GM19238 (cell line): ENCODE measurements at regions not wholly inside any gene's neighbourhood (a gene's known extent, or its start where the extent isn't known, plus 50 kb on each side); places are given as distances from the start of the nearest gene placed in this dataset.

Experiments
- DNase-seq: peaks from one replicate; pipeline ENCODE4 v3.0.0; 2011; ENCODE audit warnings: low spot score; ENCODE audit not compliant: insufficient read length

- no peak for DNase-seq
Measured at GRCh38 chr6:4591218-4591617, 185.0 kb upstream of the CDYL start.

DNA sequence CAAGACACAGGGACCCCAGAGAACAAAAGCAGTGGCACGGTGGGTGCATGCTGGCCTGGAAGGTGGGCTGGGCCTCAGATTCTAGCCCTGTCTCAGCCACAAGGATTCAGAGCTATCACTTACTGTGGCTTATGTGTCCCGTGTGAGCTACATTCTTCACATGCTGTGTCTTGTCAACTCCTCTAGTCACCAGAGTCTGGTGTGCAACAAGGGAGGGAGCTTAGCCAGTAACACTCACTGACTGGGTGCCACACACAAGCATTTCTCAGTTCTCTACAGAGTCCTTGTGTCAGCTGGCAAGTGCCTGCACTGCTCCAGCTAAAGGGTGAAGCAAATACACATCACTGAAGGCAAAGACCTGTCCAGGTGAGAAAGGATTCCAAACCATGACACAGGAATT lies 186.9 kb upstream of the CDYL start:
- no peak for DNase-seq

DNA sequence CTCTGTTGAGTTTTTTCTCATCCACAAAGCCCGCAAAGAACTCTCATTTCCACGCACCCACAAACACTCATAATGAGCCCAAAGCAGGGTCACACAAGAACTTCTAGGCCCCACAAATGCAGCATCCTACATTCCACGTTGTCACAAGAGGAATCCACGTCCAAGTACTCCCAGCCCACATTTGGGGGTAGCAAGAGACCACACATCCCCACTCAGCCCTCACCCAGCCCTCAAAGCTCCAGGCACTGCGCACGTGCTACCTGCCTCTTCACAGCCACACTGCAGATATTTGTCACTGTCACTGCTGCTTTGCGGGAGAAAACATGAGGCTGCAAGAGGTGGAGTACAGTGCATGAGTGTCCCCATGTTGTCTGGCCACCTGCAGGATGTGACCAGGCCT lies 187.6 kb upstream of the CDYL start:
- no peak for DNase-seq

DNA sequence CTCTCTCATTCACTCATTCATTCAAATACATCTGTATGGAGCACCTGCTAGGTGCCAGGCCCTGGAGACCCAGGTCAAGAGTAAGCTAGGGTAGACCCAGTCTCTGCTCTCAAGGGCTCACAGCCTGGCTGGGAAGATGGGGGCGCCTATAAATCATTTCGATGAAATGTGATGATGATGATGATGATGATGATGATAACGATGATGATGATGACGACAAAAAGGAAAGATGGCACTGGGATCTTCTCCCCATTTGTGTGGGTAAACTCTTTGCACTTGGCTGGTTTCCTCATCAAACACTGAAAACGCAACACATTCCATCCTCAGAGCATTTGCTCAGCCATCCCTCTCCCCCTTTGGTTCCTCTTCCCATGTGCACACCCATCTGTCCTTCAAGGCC lies 188.0 kb upstream of the CDYL start:
- no peak for DNase-seq

DNA sequence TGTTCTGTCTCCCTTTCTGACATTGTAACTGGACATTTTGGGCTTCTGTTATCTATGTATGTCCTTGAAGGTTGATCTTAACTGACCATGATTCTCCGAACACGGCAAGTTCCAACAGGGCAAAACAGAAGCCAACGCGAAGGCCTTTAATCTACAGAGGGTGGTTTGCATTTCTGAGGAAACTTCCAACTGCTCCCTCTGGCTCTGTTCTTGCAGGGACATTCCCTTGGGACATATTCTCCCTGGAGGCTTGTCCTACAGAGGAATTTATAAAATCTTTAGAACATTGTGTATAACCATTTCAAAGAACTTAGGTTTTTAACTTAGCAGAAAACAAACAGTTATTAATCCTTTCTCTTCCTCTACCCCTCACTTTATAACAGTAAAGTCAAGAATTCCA lies 189.0 kb upstream of the CDYL start:
- DNase-seq: no peak

DNA sequence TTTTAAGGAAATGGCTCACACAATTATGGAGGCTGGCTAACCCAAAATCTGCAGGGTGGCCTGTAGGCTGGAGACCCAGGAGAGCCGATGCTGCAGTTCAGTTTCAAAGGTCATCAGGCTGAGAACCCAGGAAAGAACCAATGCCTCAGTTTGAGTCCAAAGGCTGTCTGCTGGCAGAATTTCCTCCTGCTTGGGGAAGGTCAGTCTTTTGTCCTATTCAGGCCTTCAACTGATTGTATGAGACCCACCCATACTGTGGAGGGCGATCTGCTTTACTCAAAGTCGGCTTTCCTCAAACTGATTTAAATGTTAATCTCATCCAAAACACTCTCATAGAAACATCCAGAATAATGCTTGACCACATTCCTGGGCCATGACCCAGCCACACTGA lies 189.7 kb upstream of the CDYL start:
- no peak for DNase-seq

DNA sequence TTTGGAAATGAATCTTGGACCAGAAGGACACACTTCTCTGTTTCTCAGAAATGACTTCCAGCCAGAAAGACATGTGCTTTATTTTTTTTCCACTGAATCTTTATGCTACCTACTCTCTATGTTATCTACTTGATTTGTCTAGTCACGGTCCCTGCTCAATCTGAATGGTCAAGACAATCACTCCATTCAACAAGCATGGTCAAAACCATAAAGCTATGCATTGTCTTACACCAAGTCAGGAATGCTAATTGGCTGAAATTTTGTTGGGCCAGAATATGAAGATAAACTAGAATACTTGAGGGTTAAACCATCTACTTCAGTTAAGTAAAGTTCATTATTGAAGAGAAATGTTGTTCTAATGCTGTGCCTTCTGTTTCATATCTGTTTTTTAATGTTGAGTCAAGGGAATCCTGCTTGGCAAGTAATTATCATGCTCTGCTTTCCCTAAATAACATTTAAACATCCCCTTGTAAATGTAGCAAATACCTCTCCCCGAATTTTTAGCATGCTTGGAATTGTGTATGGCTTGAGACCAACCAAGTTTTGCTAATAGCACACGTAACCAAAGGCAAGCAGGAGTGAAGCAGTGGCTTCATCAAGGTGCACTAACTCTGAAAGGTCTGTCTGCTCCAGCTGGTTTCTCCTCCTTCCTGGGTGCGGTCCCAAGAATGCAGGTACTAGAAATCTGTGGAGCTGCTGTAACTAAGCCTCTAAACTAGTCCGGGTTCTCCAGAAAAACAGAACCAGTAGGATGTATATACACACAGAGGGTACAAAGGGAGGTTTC lies 190.3 kb upstream of the CDYL start:
- DNase-seq: no peak

GRCh38 chr6:4584801-4585200 lies 191.4 kb upstream of the CDYL start:
- no peak for DNase-seq

GRCh38 chr6:4582506-4583417 lies 193.4 kb upstream of the CDYL start:
- no peak for DNase-seq

DNA sequence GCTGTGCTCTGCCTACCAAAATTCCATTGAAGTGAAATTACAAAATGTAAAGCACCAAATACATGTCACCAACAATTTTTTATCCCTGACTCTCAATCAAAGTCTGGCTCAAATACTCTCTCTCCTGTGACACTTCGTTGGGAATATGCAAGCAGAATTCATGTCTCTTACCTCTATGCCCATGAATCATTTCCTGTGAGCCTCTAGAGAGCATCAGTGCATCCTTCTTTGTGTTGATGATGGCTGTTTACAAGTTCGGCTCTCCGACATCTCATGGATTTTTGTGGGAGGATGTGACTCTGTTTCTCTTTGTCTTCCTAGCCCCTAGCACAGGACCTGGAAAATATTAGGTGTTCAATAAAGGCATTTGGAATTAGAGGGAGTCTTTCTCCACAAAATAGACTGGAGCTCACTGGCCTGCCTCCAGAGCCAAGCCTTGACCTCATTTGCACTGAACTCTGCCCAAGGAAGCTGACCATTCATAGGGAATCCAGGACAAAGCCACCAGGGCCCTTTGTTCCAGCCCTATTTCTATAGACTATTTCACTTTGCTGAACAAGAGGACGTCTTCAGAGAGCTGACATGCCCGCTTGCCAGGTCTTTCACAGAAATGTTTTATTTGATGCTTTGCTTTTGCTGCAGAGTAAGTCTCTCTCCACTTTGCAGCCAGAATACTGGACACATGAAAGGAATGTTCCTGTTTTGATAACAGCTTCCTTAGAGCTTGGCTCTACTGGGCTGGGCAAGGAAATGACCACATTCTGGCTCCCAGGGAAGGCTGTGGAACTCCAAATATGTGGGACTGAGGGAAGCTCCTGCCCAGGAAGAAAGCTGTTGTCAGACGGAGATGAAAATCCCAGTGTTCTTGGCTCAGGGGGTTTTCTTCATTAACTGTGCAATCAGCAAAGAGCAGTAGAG lies 194.5 kb upstream of the CDYL start:
- DNase-seq: no peak

- DNase-seq: no peak
Measured at GRCh38 chr6:4580361-4580760, 195.8 kb upstream of the CDYL start.

- DNase-seq: no peak
Measured at GRCh38 chr6:4577406-4577805, 198.8 kb upstream of the CDYL start.

DNA sequence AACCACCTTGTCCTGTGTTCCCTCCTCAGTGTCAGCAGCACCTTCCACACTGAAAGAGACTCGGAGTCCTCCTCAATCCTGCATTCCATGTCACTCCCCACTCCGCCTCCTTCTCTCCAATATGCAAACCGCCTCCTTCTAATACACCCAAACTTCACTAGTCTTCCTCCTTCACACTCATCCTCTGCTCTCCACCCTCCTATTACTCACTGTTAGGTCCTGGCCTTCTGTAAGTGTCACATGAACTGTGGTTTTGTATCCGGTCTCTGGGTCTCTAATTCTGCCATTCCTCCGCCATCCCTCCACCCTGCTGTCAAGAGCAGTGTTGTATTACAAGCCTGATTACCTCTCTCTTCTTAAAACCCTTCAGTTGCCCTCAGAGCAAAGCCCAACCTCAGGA lies 200.5 kb upstream of the CDYL start:
- DNase-seq: no peak

- no peak for DNase-seq
Measured at GRCh38 chr6:4574007-4574406, 202.2 kb upstream of the CDYL start.

DNA sequence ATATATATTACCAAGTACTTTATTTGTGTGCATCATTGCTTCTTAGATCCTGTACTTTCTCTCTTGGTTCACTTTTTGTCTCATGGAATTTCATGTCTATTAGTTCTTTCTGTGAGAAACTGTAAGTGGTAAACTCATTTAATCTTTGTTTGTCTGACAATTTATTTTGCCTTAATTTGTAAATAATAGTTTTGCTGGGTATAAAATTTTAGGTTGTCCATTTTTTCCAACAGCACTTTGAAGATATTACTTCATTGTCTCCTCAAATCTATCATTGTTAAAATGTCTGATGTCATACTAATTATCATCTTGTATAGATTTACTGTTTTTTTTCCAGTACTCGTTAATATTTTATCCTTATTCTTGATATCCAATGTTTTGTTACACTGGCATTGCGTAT lies 205.2 kb upstream of the CDYL start:
- DNase-seq: no peak

DNA sequence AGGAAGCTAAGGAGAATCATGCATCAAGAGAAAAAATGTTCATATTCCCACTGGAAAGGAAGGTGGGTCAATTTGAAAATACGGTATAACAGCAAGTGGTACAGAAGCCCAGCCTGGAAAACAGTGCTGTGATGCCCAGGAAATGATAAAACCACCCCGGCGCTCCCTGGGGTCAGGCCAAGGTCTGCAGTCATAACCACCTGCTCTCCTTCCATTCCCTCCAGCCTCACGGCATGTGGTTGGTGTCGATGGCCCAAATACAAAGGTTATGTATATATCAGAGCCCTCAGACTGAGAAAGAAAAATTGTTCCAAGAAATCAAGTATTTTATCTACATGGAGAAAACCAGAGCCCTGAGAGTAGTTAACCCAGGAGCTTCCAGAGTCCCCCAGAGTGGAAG lies 208.1 kb upstream of the CDYL start:
- DNase-seq: no peak

GRCh38 chr6:4567141-4567540 lies 209.1 kb upstream of the CDYL start:
- DNase-seq: no peak

DNA sequence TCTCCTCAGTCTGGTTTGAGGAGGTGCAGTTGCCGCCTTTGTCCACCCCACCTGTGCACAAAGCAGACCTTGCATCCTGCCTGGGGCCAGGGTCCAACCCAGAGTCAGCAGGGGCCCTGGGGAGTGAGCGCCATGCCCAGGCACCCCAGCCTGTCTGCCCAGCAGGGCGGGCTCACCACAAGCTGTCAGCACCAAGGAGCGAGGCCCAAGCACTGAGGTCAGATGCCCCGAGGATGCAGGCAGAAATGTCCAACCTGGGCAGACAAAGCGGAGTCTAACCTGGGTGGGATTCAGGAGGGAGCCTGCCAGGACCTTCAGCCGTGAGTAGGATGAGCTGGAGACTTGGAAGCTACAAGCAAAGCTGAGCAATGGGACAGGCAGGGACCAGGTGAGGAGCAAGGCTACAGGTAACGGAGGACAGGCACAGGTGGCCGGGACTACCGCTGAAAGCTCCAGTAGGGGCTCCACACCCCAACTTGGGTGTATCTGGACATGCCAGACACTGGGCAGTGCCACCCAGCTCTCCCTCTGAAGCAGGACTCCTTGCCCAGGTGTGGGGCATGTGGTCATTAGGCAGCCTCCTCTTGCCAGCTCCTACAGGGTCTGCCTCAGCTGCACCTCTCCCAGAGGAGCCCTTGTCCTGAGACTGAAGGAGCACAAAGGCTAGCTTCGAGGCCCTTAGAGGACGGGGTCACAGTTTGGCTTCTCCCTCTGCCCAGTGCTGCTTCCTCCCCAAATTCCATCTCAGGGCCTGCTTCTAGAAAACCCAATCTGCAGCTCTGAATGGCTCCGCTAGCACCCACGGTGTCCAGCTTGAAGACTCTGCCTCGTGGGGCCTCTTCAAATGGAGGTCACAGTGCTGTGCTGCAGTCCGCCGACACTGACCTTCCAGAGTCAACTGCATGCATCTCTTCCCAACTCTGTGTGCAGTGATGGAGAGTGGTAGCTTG lies 210.6 kb upstream of the CDYL start:
- no peak for DNase-seq

DNA sequence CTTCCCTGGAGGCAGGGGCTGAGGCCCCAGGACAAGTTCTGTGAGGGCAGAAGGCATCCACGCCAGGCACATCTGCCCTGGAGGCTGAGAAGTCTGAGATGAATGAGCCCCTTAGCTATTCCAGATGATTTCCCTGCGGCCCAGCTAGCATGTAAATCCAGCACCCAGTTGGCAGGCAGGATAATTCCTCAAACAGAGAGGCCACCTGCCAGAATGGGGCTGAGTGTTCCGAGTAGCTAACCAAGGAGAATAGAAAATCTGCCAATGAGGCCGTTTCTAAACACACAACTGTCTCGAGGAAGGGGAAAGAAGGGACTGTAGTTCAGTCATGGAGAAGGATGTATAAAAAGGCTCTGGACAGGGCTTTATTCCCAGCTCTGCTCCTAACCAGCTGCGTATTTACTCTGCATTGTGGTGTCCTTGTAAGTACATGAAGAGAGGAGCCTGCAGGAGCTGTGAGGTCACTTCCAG lies 211.4 kb upstream of the CDYL start:
- DNase-seq: no peak

DNA sequence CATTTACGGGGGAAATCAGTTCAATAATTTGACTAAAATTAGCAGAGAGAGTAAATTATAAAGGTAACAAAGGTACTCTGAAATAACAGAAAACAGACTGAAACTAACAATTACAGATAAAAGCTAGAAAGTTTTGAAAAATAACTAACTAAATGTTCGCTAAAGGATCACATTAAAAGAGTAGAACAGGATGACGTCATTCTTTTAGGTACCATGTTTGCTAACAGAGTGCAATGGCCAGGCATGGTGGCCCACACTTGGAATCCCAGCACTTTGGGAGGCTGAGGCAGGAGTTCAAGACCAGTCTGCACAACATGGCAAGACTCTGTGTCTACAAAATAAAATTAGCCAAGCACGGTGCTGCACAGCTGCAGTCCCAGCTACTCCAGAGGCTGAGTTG lies 212.3 kb upstream of the CDYL start:
- DNase-seq: no peak
